Psoas muscle (tissue), 7 donors: ENCODE measurements at regions not wholly inside any gene's neighbourhood (a gene's known extent, or its start where the extent isn't known, plus 50 kb on each side); places are given as distances from the start of the nearest gene placed in this dataset.
"Not testable (repeated sequence)": the region's sequence is repeated elsewhere in the genome, so short reads cannot be mapped to it uniquely, and the experiment has no call there.

Experiments
- ATAC-seq, 4 donors: fragments of 200-7000 bp; cut with Tn5 transposase; one replicate each; pipeline ENCODE4 v1.9.1; 2020; ENCODE audit warnings: moderate library complexity in 3 of 4, mild to moderate bottlenecking in 2 of 4
- DNase-seq, 2 donors: peaks; one replicate each; pipeline ENCODE4 v3.0.0-alpha.2; 2020
- H3K27ac ChIP-seq: fragments of 200-600 bp; one replicate; pipeline ENCODE4 v1.8.0; 2022
- H3K27me3 ChIP-seq, 3 donors: fragments of 200-600 bp in 1 of 3; one replicate each; pipeline versions ENCODE4 v1.6.1 to v1.8.0; 2013 to 2022; ENCODE audit warnings: low read length in 2 of 3, mild to moderate bottlenecking in 2 of 3, moderate library complexity in 1 of 3; ENCODE audit not compliant: insufficient read depth in 3 of 3
- H3K36me3 ChIP-seq, 2 donors: fragments of 200-600 bp in 1 of 2; one replicate each; pipeline versions ENCODE4 v1.6.1 to v1.8.0; 2013 to 2022; ENCODE audit warnings: low read depth in 1 of 2, mild to moderate bottlenecking in 1 of 2, moderate library complexity in 1 of 2; ENCODE audit not compliant: insufficient read depth in 1 of 2
- H3K4me1 ChIP-seq: fragments of 200-600 bp; one replicate; pipeline ENCODE4 v1.8.0; 2022
- H3K4me3 ChIP-seq: fragments of 200-600 bp; one replicate; pipeline ENCODE4 v1.8.0; 2022; ENCODE audit warnings: mild to moderate bottlenecking
- H3K9me3 ChIP-seq: fragments of 200-600 bp; one replicate; pipeline ENCODE4 v1.8.0; 2022
- WGBS, 3 donors: extraction: QIAGEN DNeasy Blood & Tissue Kit; methylation state at CpG; one replicate each; pipeline versions ENCODE4 v1.1.6 to v1.1.7; 2013; 5-methylcytosine and 5-hydroxymethylcytosine counted together
- intact Hi-C, 2 donors: fragments of 100-400 bp; cut with DNase I; formaldehyde crosslinking; loops; one replicate each; pipeline versions ENCODE4 v1.11.0 to v1.14.2; 2022
- TF ChIP-seq, protein P1 (sequence below): fragments of 200-600 bp; IDR thresholded peaks from one replicate; pipeline ENCODE4 v1.8.0; 2022; ENCODE audit warnings: antibody characterized with exemption
- donor health status: healthy with polysubstance abuse.
- donor health status: DM: no; HTN: no; CAD: no; lungs with moderate emphysema.
- donor health status: Bipolar disorder and iron deficiency.
- donor health status: healthy.
- donor health status: DM: yes; HTN: yes; CAD: no.
- donor health status: DM: no; HTN: no; CAD: no.
- donor health status: DM: yes; HTN: yes; CAD: no.

DNA sequence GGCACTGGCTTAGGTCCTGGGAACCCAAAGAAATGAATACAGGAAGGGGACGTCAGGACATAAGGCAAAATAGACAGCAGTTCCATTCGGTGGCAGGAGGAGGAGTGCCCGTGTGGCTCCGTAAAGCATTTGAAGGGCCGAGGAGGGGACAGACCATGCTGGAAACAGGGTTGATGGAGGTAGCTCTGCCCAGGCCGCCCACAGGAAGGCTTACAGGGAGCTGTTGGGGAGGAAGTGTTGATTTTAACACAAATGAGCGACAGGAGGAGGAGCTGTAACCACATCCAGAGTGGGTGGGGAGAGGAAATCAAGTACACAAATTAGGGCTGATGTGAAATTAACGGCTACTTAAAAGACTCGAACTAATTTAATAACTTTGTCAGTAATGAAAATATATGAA, 54.6 kb downstream of the RBFOX3 start:
- WGBS, 3 donors: 32 to 37% (median 36%) methylated on average over 9 of the region's 9 CpGs
- Histone ChIP-seq H3K9me3 (peaks cover 13% of the 10 kb centered on the region), H3K27ac (no peak overlapping the region), H3K4me3 (no peak overlapping the region), H3K36me3 (no peaks in the 10 kb centered on the region), H3K27me3 (peaks cover 0 to 45% (median 12%) of the 10 kb centered on the region in 3 donors), H3K4me1 (no peaks in the 10 kb centered on the region)
- intact Hi-C loops: no loop called here
- TF ChIP-seq, protein P1, sequence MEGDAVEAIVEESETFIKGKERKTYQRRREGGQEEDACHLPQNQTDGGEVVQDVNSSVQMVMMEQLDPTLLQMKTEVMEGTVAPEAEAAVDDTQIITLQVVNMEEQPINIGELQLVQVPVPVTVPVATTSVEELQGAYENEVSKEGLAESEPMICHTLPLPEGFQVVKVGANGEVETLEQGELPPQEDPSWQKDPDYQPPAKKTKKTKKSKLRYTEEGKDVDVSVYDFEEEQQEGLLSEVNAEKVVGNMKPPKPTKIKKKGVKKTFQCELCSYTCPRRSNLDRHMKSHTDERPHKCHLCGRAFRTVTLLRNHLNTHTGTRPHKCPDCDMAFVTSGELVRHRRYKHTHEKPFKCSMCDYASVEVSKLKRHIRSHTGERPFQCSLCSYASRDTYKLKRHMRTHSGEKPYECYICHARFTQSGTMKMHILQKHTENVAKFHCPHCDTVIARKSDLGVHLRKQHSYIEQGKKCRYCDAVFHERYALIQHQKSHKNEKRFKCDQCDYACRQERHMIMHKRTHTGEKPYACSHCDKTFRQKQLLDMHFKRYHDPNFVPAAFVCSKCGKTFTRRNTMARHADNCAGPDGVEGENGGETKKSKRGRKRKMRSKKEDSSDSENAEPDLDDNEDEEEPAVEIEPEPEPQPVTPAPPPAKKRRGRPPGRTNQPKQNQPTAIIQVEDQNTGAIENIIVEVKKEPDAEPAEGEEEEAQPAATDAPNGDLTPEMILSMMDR: no peak
- DNase-seq (peak in 1 of 2 donors; percentile 27), ATAC-seq (no peak)

DNA sequence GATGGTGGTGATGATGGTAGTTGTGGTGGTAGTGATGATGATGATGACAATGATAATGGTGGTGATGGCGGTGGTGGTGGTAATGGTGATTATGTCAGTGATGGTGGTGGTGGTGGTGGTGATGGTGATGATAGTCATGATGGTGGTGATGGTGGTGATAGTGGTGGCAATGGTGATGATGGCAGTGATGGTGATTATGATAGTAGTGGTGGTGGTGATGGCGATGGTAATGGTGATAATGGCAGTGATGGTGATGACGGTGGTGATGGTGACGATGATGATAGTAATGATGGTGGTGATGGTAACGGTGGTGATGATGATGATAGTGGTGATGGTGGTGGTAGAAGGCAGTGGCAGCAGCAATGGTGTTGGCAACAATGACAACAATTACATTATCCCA, 55.3 kb downstream of the RBFOX3 start:
- no peak overlapping the region for H3K4me3 ChIP-seq
- H3K9me3 ChIP-seq: peaks cover 13% of the 10 kb centered on the region
- no peaks in the 10 kb centered on the region for H3K36me3 ChIP-seq
- intact Hi-C loops: no loop called here
- no peaks in the 10 kb centered on the region for H3K4me1 ChIP-seq
- H3K27ac ChIP-seq: no peak overlapping the region
- ATAC-seq (no peak), DNase-seq (peak in 1 of 2 donors; percentile 3)
- TF ChIP-seq, protein P1: no peak
- 82 to 95% (median 85%) methylated on average over 5 of the region's 5 CpGs for WGBS, 3 donors
- H3K27me3 ChIP-seq: peaks cover 0 to 38% (median 12%) of the 10 kb centered on the region in 3 donors

DNA sequence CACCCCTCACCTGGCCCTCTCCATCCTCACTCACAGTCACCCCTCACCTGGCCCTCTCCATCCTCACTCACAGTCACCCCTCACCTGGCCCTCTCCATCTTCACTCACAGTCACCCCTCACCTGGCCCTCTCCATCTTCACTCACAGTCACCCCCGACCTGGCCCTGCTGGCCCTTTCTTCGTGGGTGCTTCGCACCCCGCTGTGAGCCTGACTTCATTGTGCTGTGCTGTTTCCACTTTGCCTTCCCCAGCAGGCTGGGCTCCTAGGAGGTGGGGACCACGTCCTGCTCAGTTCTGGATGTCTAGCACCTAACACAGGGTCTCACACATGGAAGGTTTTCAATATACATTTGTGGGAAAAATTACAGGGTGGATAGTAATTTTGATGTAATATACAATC, 56.5 kb downstream of the RBFOX3 start:
- 78 to 84% (median 79%) methylated on average over 5 of the region's 5 CpGs for WGBS, 3 donors
- H3K27ac ChIP-seq, H3K4me1 ChIP-seq, H3K4me3 ChIP-seq, intact Hi-C loops, ATAC-seq, H3K36me3 ChIP-seq: not testable (repeated sequence)
- DNase-seq: peak in 1 of 2 donors; percentile 17
- Histone ChIP-seq H3K9me3 (peaks cover 13% of the 10 kb centered on the region), H3K27me3 (peaks cover 0 to 33% (median 10%) of the 10 kb centered on the region in 3 donors)

DNA sequence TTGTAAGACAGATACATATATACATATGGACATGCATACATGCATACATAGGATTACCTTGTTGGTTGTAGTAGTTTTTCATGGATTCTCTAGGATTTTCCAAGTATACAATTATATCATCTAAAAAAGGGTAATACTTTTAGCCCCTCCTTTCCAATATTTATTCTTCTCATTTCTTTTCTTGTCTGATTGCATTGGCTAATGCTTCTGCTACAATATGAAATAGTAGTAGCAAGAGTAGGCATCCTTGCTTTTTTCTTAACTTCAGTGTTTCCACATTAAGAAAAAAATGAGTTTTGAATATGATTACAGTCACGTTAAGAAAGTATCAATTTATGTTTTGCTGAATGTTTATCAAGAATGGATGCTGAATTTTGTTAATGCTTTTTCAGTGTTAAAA, 58.0 kb downstream of the RBFOX3 start:
- no peaks in the 10 kb centered on the region for H3K36me3 ChIP-seq
- peaks cover 13% of the 10 kb centered on the region for H3K9me3 ChIP-seq
- H3K4me3 ChIP-seq: no peak overlapping the region
- 84 to 92% (median 87%) methylated on average over 1 of the region's 1 CpG for WGBS, 3 donors
- intact Hi-C loops: no loop called here
- ATAC-seq (no peak), DNase-seq (no peak)
- peaks cover 0 to 28% (median 9%) of the 10 kb centered on the region in 3 donors for H3K27me3 ChIP-seq
- TF ChIP-seq, protein P1: no peak
- H3K4me1 ChIP-seq: no peaks in the 10 kb centered on the region
- no peak overlapping the region for H3K27ac ChIP-seq

DNA sequence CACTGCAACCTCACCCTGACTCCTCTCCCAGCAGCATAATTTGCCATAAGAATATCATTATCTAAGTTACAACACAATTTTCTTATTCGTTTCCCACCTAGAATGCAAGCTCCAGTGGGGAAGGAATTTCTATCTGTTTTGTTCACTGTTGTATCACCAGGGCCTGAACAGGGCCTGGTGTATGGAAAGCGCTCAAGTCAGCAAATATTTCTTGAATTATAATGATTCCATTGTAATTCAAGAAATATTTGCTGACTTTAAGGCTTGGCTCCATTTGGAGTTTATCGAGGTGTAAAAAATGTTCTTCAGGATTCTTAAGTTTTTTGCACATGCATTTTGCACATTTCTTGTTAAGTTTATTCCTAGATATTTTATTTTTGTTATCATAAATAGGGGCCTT, 58.4 kb downstream of the RBFOX3 start:
- no peak for DNase-seq
- TF ChIP-seq, protein P1: no peak
- 82 to 84% (median 84%) methylated on average over 3 of the region's 3 CpGs for WGBS, 3 donors
- H3K36me3 ChIP-seq: no peaks in the 10 kb centered on the region
- no peak overlapping the region for H3K27ac ChIP-seq
- ATAC-seq: no peak
- no peaks in the 10 kb centered on the region for H3K4me1 ChIP-seq
- H3K27me3 ChIP-seq: peaks cover 0 to 28% (median 9%) of the 10 kb centered on the region in 3 donors
- no peak overlapping the region for H3K4me3 ChIP-seq
- intact Hi-C loops: no loop called here
- H3K9me3 ChIP-seq: peaks cover 13% of the 10 kb centered on the region
